ENCODE measurements at regions not wholly inside any gene's neighbourhood (a gene's known extent, or its start where the extent isn't known, plus 50 kb on each side); places are given as distances from the start of the nearest gene placed in this dataset.

GRCh38 chr1:59092126-59092525 lies 204.8 kb upstream of the FGGY start:
- TF ChIP-seq POLR2A (IDR thresholded peaks at IDR 0.05) (no peak), CTCF (IDR thresholded peaks at IDR 0.05) (no peak)
